ENCODE measurements at regions not wholly inside any gene's neighbourhood (a gene's known extent, or its start where the extent isn't known, plus 50 kb on each side); places are given as distances from the start of the nearest gene placed in this dataset.

DNA sequence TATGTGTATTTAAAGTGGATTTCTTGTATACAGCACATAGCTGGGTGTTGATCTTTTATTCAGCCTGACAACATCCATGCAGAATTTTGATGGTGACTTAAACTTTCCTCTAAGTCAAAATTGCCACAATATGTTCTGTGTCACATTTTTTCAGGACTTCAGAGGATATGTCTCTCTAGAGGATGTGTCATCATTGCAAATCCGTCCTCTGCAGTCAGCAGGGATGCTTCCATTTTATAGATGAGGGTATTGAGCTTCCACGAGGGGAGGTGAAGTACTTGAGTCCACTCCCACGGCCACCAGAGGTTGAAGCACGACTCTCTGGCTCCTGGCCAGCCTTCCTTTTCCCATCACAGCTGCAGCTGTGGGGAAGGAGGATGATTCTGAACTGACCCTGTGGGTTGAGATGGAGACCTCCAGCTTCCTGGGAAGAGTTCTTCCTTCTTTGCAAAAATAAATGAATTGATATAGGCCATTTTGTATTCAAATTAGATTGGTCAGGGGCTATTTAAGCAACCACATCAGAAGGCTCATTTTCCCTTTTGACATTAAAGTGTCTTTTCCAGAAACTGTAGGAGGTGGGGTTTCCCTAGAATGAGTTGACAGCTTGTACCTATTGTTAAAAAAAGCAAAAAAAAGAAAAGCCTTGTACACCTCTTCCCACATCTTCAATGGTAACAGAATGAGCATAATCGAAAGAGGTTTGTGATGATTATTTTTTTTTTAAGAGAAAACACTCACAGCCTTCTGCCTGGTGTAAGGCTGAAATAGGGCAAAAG, 55.2 kb upstream of the MYEOV start:
- Histone ChIP-seq H3K79me2 (ENCODE audit: control insufficient read depth, low read length) (no peaks in the 10 kb centered on the region), H3K9me2 (replicated peaks; ENCODE audit: control insufficient read depth, low read length) (no peaks in the 10 kb centered on the region), H3K4me2 (ENCODE audit: low read length) (no peak overlapping the region), H3F3A (ENCODE audit: control insufficient read depth, insufficient read depth) (no peaks in the 10 kb centered on the region), H4K20me1 (ENCODE audit: control insufficient read depth, insufficient read depth, low read depth, low read length) (no peaks in the 10 kb centered on the region), H3K27me3 (ENCODE audit: control insufficient read depth, low read length) (peaks cover 5% of the 10 kb centered on the region; the same call in 1 of the 2 replicates), H3K27ac (ENCODE audit: low read depth, low read length) (no peak overlapping the region), H3K36me3 (ENCODE audit: control insufficient read depth, low read length) (no peaks in the 10 kb centered on the region), H3K9me3 (ENCODE audit: control insufficient read depth, insufficient read depth, low read length) (no peaks in the 10 kb centered on the region), H3K4me3 (ENCODE audit: low read length) (no peak overlapping the region), H3K4me1 (ENCODE audit: control insufficient read depth, low read length) (peaks cover 5% of the 10 kb centered on the region; the same call in 1 of the 2 replicates)
- TF ChIP-seq, protein P1, sequence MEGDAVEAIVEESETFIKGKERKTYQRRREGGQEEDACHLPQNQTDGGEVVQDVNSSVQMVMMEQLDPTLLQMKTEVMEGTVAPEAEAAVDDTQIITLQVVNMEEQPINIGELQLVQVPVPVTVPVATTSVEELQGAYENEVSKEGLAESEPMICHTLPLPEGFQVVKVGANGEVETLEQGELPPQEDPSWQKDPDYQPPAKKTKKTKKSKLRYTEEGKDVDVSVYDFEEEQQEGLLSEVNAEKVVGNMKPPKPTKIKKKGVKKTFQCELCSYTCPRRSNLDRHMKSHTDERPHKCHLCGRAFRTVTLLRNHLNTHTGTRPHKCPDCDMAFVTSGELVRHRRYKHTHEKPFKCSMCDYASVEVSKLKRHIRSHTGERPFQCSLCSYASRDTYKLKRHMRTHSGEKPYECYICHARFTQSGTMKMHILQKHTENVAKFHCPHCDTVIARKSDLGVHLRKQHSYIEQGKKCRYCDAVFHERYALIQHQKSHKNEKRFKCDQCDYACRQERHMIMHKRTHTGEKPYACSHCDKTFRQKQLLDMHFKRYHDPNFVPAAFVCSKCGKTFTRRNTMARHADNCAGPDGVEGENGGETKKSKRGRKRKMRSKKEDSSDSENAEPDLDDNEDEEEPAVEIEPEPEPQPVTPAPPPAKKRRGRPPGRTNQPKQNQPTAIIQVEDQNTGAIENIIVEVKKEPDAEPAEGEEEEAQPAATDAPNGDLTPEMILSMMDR (IDR thresholded peaks at IDR 0.05; ENCODE audit: low read depth, low read length, poor library complexity, severe bottlenecking): no peak
- TF ChIP-seq EZH2phosphoT487 (IDR thresholded peaks at IDR 0.05; ENCODE audit: borderline replicate concordance, low read length): no peak

DNA sequence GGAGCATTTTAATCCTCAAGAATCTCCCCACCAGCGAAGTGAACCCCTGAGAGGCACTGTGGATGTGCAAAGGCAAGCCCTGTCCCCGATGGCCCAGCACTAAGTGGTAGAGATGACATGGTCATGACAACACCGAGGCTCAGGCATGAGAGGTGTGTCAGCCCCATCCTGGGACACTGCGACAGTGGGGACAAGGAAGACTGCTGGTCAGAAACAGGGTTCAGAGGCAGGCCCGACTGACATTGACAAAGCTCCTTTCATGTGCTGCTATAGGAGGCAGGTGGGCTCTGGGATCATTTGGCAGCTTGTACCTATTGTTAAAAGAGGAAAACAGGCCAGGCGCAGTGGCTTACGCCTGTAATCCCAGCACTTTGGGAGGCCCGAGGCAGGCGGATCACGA, 54.3 kb upstream of the MYEOV start:
- no peaks in the 10 kb centered on the region for H4K20me1 ChIP-seq (ENCODE audit: control insufficient read depth, insufficient read depth, low read depth, low read length)
- H3K36me3 ChIP-seq (ENCODE audit: control insufficient read depth, low read length): no peaks in the 10 kb centered on the region
- no peak overlapping the region for H3K27ac ChIP-seq (ENCODE audit: low read depth, low read length)
- H3K4me3 ChIP-seq (ENCODE audit: low read length): no peak overlapping the region
- TF ChIP-seq, protein P1 (IDR thresholded peaks at IDR 0.05; ENCODE audit: low read depth, low read length, poor library complexity, severe bottlenecking): no peak
- TF ChIP-seq EZH2phosphoT487 (IDR thresholded peaks at IDR 0.05; ENCODE audit: borderline replicate concordance, low read length): no peak
- H3K9me3 ChIP-seq (ENCODE audit: control insufficient read depth, insufficient read depth, low read length): no peaks in the 10 kb centered on the region
- no peaks in the 10 kb centered on the region for H3K79me2 ChIP-seq (ENCODE audit: control insufficient read depth, low read length)
- H3K9me2 ChIP-seq (replicated peaks; ENCODE audit: control insufficient read depth, low read length): no peaks in the 10 kb centered on the region
- H3K4me1 ChIP-seq (ENCODE audit: control insufficient read depth, low read length): peaks cover 5% of the 10 kb centered on the region; the same call in 1 of the 2 replicates
- H3F3A ChIP-seq (ENCODE audit: control insufficient read depth, insufficient read depth): no peaks in the 10 kb centered on the region
- H3K27me3 ChIP-seq (ENCODE audit: control insufficient read depth, low read length): peaks cover 5% of the 10 kb centered on the region; the same call in 1 of the 2 replicates
- H3K4me2 ChIP-seq (ENCODE audit: low read length): no peak overlapping the region

DNA sequence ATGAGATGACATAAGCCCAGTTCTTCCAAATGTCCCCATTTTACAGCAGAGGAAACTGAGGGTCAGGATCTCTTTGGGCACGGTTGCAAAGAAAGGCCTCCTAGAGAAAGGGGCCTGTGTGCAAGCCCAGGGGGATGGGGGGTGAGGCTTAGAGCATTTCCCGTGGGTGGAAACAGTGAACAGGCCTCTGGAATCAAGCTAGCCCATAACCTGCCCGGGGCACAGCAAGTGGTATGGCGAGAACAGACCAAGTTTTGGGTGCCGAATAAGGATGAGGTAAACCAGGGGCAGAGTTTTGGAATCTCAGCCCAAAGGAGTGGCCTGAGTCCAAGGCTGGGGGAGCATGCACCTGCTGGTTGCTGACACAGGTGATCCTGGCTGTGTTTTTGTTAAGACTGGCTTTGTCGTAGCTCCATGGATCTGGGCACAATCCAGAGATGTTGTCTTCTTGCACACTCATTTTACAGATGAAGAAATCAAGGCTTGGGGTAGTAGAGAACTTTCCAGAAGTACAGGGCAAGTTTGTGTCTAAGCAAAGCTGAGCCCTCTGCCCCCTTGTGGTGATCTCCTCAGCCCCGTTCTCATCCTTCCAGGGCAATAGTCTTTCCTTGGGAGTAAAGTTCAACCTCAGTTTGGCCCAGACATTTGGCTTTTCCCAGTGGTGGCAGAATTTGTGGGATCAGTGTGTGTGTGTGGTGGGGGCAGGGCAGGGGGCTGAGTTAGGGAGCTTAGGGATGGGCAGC, 53.5 kb upstream of the MYEOV start:
- no peak overlapping the region for H3K4me3 ChIP-seq (ENCODE audit: low read length)
- H3K4me1 ChIP-seq (ENCODE audit: control insufficient read depth, low read length): peaks cover 5% of the 10 kb centered on the region; the same call in 1 of the 2 replicates
- no peak overlapping the region for H3K27ac ChIP-seq (ENCODE audit: low read depth, low read length)
- H3K9me3 ChIP-seq (ENCODE audit: control insufficient read depth, insufficient read depth, low read length): no peaks in the 10 kb centered on the region
- H3K27me3 ChIP-seq (ENCODE audit: control insufficient read depth, low read length): peaks cover 5% of the 10 kb centered on the region; the same call in 1 of the 2 replicates
- no peaks in the 10 kb centered on the region for H4K20me1 ChIP-seq (ENCODE audit: control insufficient read depth, insufficient read depth, low read depth, low read length)
- no peaks in the 10 kb centered on the region for H3K36me3 ChIP-seq (ENCODE audit: control insufficient read depth, low read length)
- H3K79me2 ChIP-seq (ENCODE audit: control insufficient read depth, low read length): no peaks in the 10 kb centered on the region
- TF ChIP-seq EZH2phosphoT487 (IDR thresholded peaks at IDR 0.05; ENCODE audit: borderline replicate concordance, low read length): no peak
- TF ChIP-seq, protein P1 (IDR thresholded peaks at IDR 0.05; ENCODE audit: low read depth, low read length, poor library complexity, severe bottlenecking): peak; percentile 41
- H3F3A ChIP-seq (ENCODE audit: control insufficient read depth, insufficient read depth): no peaks in the 10 kb centered on the region
- H3K9me2 ChIP-seq (replicated peaks; ENCODE audit: control insufficient read depth, low read length): no peaks in the 10 kb centered on the region
- no peak overlapping the region for H3K4me2 ChIP-seq (ENCODE audit: low read length)
